ENCODE measurements at regions not wholly inside any gene's neighbourhood (a gene's known extent, or its start where the extent isn't known, plus 50 kb on each side); places are given as distances from the start of the nearest gene placed in this dataset.

- Histone ChIP-seq H3K36me3 (ENCODE audit: control insufficient read depth, insufficient read depth, low read length) (no peaks in the 10 kb centered on the region), H3K4me3 (ENCODE audit: low read depth, low read length) (no peak overlapping the region), H3K9me3 (peaks cover 9% of the 10 kb centered on the region), H3K4me1 (peaks cover 57% of the 10 kb centered on the region), H3K27me3 (replicated peaks; ENCODE audit: control insufficient read depth, insufficient read depth, low read length) (no peaks in the 10 kb centered on the region)
- no peak for TF ChIP-seq CTCF (IDR thresholded peaks at IDR 0.05; ENCODE audit: insufficient read depth in 1 of 2, low read depth in 1 of 2, low read length in 1 of 2, severe bottlenecking in 1 of 2, unreplicated experiment in 1 of 2)
- Mint-ChIP-seq H3K27me3 (ENCODE audit: insufficient read depth, unreplicated experiment) (no peaks in the 10 kb centered on the region), H3K27ac (ENCODE audit: unreplicated experiment) (peak overlapping the region; percentile 96), H3K9me3 (ENCODE audit: unreplicated experiment) (peaks cover 56% of the 10 kb centered on the region), H3K36me3 (ENCODE audit: insufficient read depth, unreplicated experiment) (peaks cover 25% of the 10 kb centered on the region), H3K4me3 (ENCODE audit: unreplicated experiment) (peak overlapping the region; percentile 49), H3K4me1 (ENCODE audit: low read depth, unreplicated experiment) (peaks cover 56% of the 10 kb centered on the region)
- POLR2A ChIA-PET: no interaction called here
- intact Hi-C loops (cut with micrococcal nuclease; ENCODE audit: unreplicated experiment): loop anchor here (5.0 kb wide), 2 partner anchors 82 to 438 kb away; partner anchors contain the start of gene RASSF8
- no TSS peak for BruUV-seq (replicated peaks)
- peak; percentile 82 to 84 for DNase-seq
- CTCF ChIA-PET: interaction anchor here (0.7 kb wide), 1 partner anchor 119 kb away, joined by 3 read pairs; no protein-coding TSS in a partner anchor
Measured at GRCh38 chr12:25875661-25876060, 82.8 kb upstream of the RASSF8 start.

GRCh38 chr12:25876383-25877045 lies 82.0 kb upstream of the RASSF8 start:
- H3K4me1 Mint-ChIP-seq (ENCODE audit: low read depth, unreplicated experiment): peaks cover 56% of the 10 kb centered on the region
- TF ChIP-seq CTCF (IDR thresholded peaks at IDR 0.05; ENCODE audit: insufficient read depth in 1 of 2, low read depth in 1 of 2, low read length in 1 of 2, severe bottlenecking in 1 of 2, unreplicated experiment in 1 of 2): no peak
- intact Hi-C loops (cut with micrococcal nuclease; ENCODE audit: unreplicated experiment): loop anchor here (5.0 kb wide), 2 partner anchors 81 to 439 kb away; partner anchors contain the start of gene RASSF8

GRCh38 chr12:25877446-25877845 lies 81.0 kb upstream of the RASSF8 start:
- H3K27me3 Mint-ChIP-seq (ENCODE audit: insufficient read depth, unreplicated experiment): no peaks in the 10 kb centered on the region
- TF ChIP-seq CTCF (IDR thresholded peaks at IDR 0.05; ENCODE audit: insufficient read depth in 1 of 2, low read depth in 1 of 2, low read length in 1 of 2, severe bottlenecking in 1 of 2, unreplicated experiment in 1 of 2): no peak
- no peaks in the 10 kb centered on the region for H3K36me3 ChIP-seq (ENCODE audit: control insufficient read depth, insufficient read depth, low read length)
- peaks cover 48% of the 10 kb centered on the region for H3K4me1 Mint-ChIP-seq (ENCODE audit: low read depth, unreplicated experiment)
- peaks cover 50% of the 10 kb centered on the region for H3K4me1 ChIP-seq
- BruUV-seq (replicated peaks): no TSS peak
- peaks cover 59% of the 10 kb centered on the region for H3K9me3 Mint-ChIP-seq (ENCODE audit: unreplicated experiment)
- no peaks in the 10 kb centered on the region for H3K27me3 ChIP-seq (replicated peaks; ENCODE audit: control insufficient read depth, insufficient read depth, low read length)
- peak overlapping the region; percentile 83 for H3K27ac Mint-ChIP-seq (ENCODE audit: unreplicated experiment)
- H3K4me3 ChIP-seq (ENCODE audit: low read depth, low read length): no peak overlapping the region
- H3K9me3 ChIP-seq: peaks cover 20% of the 10 kb centered on the region
- H3K36me3 Mint-ChIP-seq (ENCODE audit: insufficient read depth, unreplicated experiment): peaks cover 25% of the 10 kb centered on the region
- CTCF ChIA-PET: no interaction called here
- H3K4me3 Mint-ChIP-seq (ENCODE audit: unreplicated experiment): no peak overlapping the region
- POLR2A ChIA-PET: no interaction called here
- DNase-seq: no peak
- intact Hi-C loops (cut with micrococcal nuclease; ENCODE audit: unreplicated experiment): loop anchor here (5.0 kb wide), 2 partner anchors 80 to 440 kb away; partner anchors contain the start of gene RASSF8

More at GRCh38 chr12:25876383-25877045, 82.0 kb upstream of the RASSF8 start:
- H3K27me3 ChIP-seq (replicated peaks; ENCODE audit: control insufficient read depth, insufficient read depth, low read length): no peaks in the 10 kb centered on the region
- ChIA-PET CTCF (interaction anchor here (0.7 kb wide), 2 partner anchors 120 to 168 kb away, joined by 3 to 4 read pairs; no protein-coding TSS in a partner anchor), POLR2A (no interaction called here)
- peak; percentile 80 for DNase-seq
- no peaks in the 10 kb centered on the region for H3K36me3 ChIP-seq (ENCODE audit: control insufficient read depth, insufficient read depth, low read length)
- no TSS peak for BruUV-seq (replicated peaks)
- no peak overlapping the region for H3K4me3 ChIP-seq (ENCODE audit: low read depth, low read length)
- Mint-ChIP-seq H3K36me3 (ENCODE audit: insufficient read depth, unreplicated experiment) (peaks cover 25% of the 10 kb centered on the region), H3K27me3 (ENCODE audit: insufficient read depth, unreplicated experiment) (no peaks in the 10 kb centered on the region), H3K4me3 (ENCODE audit: unreplicated experiment) (peak overlapping the region; percentile 36), H3K27ac (ENCODE audit: unreplicated experiment) (peak overlapping the region; percentile 83), H3K9me3 (ENCODE audit: unreplicated experiment) (peaks cover 59% of the 10 kb centered on the region)
- peaks cover 10% of the 10 kb centered on the region for H3K9me3 ChIP-seq
- peaks cover 57% of the 10 kb centered on the region for H3K4me1 ChIP-seq
